ENCODE measurements at regions not wholly inside any gene's neighbourhood (a gene's known extent, or its start where the extent isn't known, plus 50 kb on each side); places are given as distances from the start of the nearest gene placed in this dataset.
"Not testable (repeated sequence)": the region's sequence is repeated elsewhere in the genome, so short reads cannot be mapped to it uniquely, and the experiment has no call there.

DNA sequence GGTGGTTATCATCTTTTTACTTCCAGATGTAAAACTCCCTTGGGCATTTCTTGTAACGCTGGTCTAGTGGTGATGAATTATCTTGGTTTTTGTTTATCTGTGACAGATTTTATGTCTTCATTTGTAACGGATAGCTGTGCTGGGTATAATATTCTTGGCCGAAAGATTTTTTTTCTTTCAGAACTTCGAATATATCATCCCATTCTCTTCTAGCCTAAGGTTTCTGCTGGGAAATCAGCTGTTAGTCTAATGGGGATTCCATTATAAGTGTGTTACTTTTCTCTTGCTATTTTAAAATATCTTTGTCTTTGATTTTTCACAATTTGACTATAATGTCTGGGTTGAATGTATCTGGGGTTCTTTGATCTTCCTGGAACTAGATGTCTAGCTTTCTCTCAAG, 55.4 kb upstream of the CSNK1E start:
- TF ChIP-seq, protein P1, sequence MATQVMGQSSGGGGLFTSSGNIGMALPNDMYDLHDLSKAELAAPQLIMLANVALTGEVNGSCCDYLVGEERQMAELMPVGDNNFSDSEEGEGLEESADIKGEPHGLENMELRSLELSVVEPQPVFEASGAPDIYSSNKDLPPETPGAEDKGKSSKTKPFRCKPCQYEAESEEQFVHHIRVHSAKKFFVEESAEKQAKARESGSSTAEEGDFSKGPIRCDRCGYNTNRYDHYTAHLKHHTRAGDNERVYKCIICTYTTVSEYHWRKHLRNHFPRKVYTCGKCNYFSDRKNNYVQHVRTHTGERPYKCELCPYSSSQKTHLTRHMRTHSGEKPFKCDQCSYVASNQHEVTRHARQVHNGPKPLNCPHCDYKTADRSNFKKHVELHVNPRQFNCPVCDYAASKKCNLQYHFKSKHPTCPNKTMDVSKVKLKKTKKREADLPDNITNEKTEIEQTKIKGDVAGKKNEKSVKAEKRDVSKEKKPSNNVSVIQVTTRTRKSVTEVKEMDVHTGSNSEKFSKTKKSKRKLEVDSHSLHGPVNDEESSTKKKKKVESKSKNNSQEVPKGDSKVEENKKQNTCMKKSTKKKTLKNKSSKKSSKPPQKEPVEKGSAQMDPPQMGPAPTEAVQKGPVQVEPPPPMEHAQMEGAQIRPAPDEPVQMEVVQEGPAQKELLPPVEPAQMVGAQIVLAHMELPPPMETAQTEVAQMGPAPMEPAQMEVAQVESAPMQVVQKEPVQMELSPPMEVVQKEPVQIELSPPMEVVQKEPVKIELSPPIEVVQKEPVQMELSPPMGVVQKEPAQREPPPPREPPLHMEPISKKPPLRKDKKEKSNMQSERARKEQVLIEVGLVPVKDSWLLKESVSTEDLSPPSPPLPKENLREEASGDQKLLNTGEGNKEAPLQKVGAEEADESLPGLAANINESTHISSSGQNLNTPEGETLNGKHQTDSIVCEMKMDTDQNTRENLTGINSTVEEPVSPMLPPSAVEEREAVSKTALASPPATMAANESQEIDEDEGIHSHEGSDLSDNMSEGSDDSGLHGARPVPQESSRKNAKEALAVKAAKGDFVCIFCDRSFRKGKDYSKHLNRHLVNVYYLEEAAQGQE (IDR thresholded peaks at IDR 0.05; ENCODE audit: low read depth, low read length), result not testable (repeated sequence)
- TF ChIP-seq, protein P2, sequence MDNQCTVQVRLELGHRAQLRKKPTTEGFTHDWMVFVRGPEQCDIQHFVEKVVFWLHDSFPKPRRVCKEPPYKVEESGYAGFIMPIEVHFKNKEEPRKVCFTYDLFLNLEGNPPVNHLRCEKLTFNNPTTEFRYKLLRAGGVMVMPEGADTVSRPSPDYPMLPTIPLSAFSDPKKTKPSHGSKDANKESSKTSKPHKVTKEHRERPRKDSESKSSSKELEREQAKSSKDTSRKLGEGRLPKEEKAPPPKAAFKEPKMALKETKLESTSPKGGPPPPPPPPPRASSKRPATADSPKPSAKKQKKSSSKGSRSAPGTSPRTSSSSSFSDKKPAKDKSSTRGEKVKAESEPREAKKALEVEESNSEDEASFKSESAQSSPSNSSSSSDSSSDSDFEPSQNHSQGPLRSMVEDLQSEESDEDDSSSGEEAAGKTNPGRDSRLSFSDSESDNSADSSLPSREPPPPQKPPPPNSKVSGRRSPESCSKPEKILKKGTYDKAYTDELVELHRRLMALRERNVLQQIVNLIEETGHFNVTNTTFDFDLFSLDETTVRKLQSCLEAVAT (IDR thresholded peaks at IDR 0.05), result not testable (repeated sequence)
- TF ChIP-seq KAT2A (conservative IDR thresholded peaks at IDR 0.05; ENCODE audit: control insufficient read depth, low read depth, low read length); POLR2A (IDR thresholded peaks at IDR 0.05; ENCODE audit: low read depth, low read length); CBX3 (IDR thresholded peaks at IDR 0.05; ENCODE audit: borderline replicate concordance, low read depth): not testable (repeated sequence)
- TF ChIP-seq, protein P3, sequence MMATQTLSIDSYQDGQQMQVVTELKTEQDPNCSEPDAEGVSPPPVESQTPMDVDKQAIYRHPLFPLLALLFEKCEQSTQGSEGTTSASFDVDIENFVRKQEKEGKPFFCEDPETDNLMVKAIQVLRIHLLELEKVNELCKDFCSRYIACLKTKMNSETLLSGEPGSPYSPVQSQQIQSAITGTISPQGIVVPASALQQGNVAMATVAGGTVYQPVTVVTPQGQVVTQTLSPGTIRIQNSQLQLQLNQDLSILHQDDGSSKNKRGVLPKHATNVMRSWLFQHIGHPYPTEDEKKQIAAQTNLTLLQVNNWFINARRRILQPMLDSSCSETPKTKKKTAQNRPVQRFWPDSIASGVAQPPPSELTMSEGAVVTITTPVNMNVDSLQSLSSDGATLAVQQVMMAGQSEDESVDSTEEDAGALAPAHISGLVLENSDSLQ (IDR thresholded peaks at IDR 0.05), result not testable (repeated sequence)
- TF ChIP-seq, protein P4, sequence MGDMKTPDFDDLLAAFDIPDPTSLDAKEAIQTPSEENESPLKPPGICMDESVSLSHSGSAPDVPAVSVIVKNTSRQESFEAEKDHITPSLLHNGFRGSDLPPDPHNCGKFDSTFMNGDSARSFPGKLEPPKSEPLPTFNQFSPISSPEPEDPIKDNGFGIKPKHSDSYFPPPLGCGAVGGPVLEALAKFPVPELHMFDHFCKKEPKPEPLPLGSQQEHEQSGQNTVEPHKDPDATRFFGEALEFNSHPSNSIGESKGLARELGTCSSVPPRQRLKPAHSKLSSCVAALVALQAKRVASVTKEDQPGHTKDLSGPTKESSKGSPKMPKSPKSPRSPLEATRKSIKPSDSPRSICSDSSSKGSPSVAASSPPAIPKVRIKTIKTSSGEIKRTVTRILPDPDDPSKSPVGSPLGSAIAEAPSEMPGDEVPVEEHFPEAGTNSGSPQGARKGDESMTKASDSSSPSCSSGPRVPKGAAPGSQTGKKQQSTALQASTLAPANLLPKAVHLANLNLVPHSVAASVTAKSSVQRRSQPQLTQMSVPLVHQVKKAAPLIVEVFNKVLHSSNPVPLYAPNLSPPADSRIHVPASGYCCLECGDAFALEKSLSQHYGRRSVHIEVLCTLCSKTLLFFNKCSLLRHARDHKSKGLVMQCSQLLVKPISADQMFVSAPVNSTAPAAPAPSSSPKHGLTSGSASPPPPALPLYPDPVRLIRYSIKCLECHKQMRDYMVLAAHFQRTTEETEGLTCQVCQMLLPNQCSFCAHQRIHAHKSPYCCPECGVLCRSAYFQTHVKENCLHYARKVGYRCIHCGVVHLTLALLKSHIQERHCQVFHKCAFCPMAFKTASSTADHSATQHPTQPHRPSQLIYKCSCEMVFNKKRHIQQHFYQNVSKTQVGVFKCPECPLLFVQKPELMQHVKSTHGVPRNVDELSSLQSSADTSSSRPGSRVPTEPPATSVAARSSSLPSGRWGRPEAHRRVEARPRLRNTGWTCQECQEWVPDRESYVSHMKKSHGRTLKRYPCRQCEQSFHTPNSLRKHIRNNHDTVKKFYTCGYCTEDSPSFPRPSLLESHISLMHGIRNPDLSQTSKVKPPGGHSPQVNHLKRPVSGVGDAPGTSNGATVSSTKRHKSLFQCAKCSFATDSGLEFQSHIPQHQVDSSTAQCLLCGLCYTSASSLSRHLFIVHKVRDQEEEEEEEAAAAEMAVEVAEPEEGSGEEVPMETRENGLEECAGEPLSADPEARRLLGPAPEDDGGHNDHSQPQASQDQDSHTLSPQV (IDR thresholded peaks at IDR 0.05), result not testable (repeated sequence)
- TF ChIP-seq, protein P5, sequence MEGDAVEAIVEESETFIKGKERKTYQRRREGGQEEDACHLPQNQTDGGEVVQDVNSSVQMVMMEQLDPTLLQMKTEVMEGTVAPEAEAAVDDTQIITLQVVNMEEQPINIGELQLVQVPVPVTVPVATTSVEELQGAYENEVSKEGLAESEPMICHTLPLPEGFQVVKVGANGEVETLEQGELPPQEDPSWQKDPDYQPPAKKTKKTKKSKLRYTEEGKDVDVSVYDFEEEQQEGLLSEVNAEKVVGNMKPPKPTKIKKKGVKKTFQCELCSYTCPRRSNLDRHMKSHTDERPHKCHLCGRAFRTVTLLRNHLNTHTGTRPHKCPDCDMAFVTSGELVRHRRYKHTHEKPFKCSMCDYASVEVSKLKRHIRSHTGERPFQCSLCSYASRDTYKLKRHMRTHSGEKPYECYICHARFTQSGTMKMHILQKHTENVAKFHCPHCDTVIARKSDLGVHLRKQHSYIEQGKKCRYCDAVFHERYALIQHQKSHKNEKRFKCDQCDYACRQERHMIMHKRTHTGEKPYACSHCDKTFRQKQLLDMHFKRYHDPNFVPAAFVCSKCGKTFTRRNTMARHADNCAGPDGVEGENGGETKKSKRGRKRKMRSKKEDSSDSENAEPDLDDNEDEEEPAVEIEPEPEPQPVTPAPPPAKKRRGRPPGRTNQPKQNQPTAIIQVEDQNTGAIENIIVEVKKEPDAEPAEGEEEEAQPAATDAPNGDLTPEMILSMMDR (IDR thresholded peaks at IDR 0.05 in 2 of 3, conservative IDR thresholded peaks at IDR 0.05 in 1 of 3; ENCODE audit: control insufficient read depth in 2 of 3, extremely low read depth in 1 of 3, insufficient read depth in 1 of 3, low read depth in 3 of 3, low read length in 3 of 3), result not testable (repeated sequence)
- TF ChIP-seq, protein P6, sequence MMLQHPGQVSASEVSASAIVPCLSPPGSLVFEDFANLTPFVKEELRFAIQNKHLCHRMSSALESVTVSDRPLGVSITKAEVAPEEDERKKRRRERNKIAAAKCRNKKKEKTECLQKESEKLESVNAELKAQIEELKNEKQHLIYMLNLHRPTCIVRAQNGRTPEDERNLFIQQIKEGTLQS (IDR thresholded peaks at IDR 0.05; ENCODE audit: borderline replicate concordance, extremely low read depth, low read depth, low read length), result not testable (repeated sequence)
